ENCODE measurements at regions not wholly inside any gene's neighbourhood (a gene's known extent, or its start where the extent isn't known, plus 50 kb on each side); places are given as distances from the start of the nearest gene placed in this dataset.

GRCh38 chr4:62410371-62411003 is 1210.4 kb downstream of the ADGRL3 start:
- no peak overlapping the region for H3K4me3 ChIP-seq (ENCODE audit: low read depth, low read length)
- TF ChIP-seq CTCF (IDR thresholded peaks at IDR 0.05; ENCODE audit: low read depth, low read length, missing control alignments) = no peak
- DNase-seq (ENCODE audit: low read depth) = no peak

- H3K4me3 ChIP-seq (ENCODE audit: low read depth, low read length) = no peak overlapping the region
- DNase-seq (ENCODE audit: low read depth) = no peak
- TF ChIP-seq CTCF (IDR thresholded peaks at IDR 0.05; ENCODE audit: low read depth, low read length, missing control alignments) = no peak
These were observed 1208.3 kb downstream of the ADGRL3 start for GRCh38 chr4:62408454-62408853.

- no peak for TF ChIP-seq CTCF (IDR thresholded peaks at IDR 0.05; ENCODE audit: low read depth, low read length, missing control alignments)
- no peak overlapping the region for H3K4me3 ChIP-seq (ENCODE audit: low read depth, low read length)
- DNase-seq (ENCODE audit: low read depth) = no peak
These were observed 1207.4 kb downstream of the ADGRL3 start for GRCh38 chr4:62407534-62407933.

GRCh38 chr4:62402088-62402806 is 1202.1 kb downstream of the ADGRL3 start:
- no peak for TF ChIP-seq CTCF (IDR thresholded peaks at IDR 0.05; ENCODE audit: low read depth, low read length, missing control alignments)
- H3K4me3 ChIP-seq (ENCODE audit: low read depth, low read length) = no peak overlapping the region
- no peak for DNase-seq (ENCODE audit: low read depth)

- H3K4me3 ChIP-seq (ENCODE audit: low read depth, low read length) = no peak overlapping the region
- TF ChIP-seq CTCF (IDR thresholded peaks at IDR 0.05; ENCODE audit: low read depth, low read length, missing control alignments) = no peak
- no peak for DNase-seq (ENCODE audit: low read depth)
These were observed 1199.1 kb downstream of the ADGRL3 start for GRCh38 chr4:62399242-62399641.

GRCh38 chr4:62398318-62398717 is 1198.2 kb downstream of the ADGRL3 start:
- no peak for DNase-seq (ENCODE audit: low read depth)
- H3K4me3 ChIP-seq (ENCODE audit: low read depth, low read length) = no peak overlapping the region

More at GRCh38 chr4:62398318-62398717, 1198.2 kb downstream of the ADGRL3 start:
- TF ChIP-seq CTCF (IDR thresholded peaks at IDR 0.05; ENCODE audit: low read depth, low read length, missing control alignments) = no peak

Measured in GM12864 (cell line).